ENCODE measurements at regions not wholly inside any gene's neighbourhood (a gene's known extent, or its start where the extent isn't known, plus 50 kb on each side); places are given as distances from the start of the nearest gene placed in this dataset.

DNA sequence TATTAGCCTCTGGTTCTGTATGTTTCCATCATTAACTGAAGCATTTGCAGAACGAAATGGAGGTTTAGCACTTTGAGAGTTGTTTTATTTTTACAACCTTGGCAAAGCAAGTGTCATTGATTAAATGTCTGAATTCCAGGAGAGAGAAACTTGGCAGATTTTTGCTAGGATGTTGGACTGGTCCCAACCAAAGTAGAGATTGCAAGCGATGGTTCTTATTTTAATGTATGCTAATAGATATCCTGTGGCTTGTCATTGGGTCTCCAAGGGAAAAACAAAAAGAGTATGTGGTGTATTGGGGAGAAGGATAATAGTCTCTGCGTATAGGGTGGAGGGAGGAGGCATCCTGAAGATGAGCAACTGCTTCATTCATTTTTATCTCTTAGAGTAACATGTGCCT is 457.2 kb upstream of the RUNX1 start:
- TF ChIP-seq, protein P1, sequence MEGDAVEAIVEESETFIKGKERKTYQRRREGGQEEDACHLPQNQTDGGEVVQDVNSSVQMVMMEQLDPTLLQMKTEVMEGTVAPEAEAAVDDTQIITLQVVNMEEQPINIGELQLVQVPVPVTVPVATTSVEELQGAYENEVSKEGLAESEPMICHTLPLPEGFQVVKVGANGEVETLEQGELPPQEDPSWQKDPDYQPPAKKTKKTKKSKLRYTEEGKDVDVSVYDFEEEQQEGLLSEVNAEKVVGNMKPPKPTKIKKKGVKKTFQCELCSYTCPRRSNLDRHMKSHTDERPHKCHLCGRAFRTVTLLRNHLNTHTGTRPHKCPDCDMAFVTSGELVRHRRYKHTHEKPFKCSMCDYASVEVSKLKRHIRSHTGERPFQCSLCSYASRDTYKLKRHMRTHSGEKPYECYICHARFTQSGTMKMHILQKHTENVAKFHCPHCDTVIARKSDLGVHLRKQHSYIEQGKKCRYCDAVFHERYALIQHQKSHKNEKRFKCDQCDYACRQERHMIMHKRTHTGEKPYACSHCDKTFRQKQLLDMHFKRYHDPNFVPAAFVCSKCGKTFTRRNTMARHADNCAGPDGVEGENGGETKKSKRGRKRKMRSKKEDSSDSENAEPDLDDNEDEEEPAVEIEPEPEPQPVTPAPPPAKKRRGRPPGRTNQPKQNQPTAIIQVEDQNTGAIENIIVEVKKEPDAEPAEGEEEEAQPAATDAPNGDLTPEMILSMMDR (IDR thresholded peaks at IDR 0.05), result no peak
- TF ChIP-seq POLR2A (IDR thresholded peaks at IDR 0.05), result no peak

All from adrenal gland (tissue), 5 donors.